ENCODE measurements at regions not wholly inside any gene's neighbourhood (a gene's known extent, or its start where the extent isn't known, plus 50 kb on each side); places are given as distances from the start of the nearest gene placed in this dataset.

- TF ChIP-seq CSRNP3 (CRISPR knock-in tag; IDR thresholded peaks at IDR 0.05) (no peak), ZC3H10 (CRISPR knock-in tag; IDR thresholded peaks at IDR 0.05) (peak; percentile 13; the same call in 1 of the 2 replicates), ARNTL (CRISPR knock-in tag; IDR thresholded peaks at IDR 0.05; ENCODE audit: borderline replicate concordance, low read depth) (no peak), ZNF565 (CRISPR knock-in tag; conservative IDR thresholded peaks at IDR 0.05; ENCODE audit: low read depth) (no peak), CREB5 (CRISPR knock-in tag; IDR thresholded peaks at IDR 0.05; ENCODE audit: low read depth) (peak; percentile 44; the same call in 1 of the 2 replicates)
Measured at GRCh38 chr7:94183289-94183749, 179.2 kb upstream of the BET1 start (continued).

GRCh38 chr7:94183891-94184290 lies 179.7 kb upstream of the BET1 start:
- ATAC-seq = no peak
- TF ChIP-seq ZNF565 (CRISPR knock-in tag; conservative IDR thresholded peaks at IDR 0.05; ENCODE audit: low read depth) (no peak), BACH2 (CRISPR knock-in tag; IDR thresholded peaks at IDR 0.05; ENCODE audit: borderline replicate concordance) (no peak), ZFP3 (CRISPR knock-in tag; IDR thresholded peaks at IDR 0.05) (no peak), ISL1 (CRISPR knock-in tag; IDR thresholded peaks at IDR 0.05) (no peak), PPARA (CRISPR knock-in tag; IDR thresholded peaks at IDR 0.05; ENCODE audit: borderline replicate concordance) (no peak), RARB (CRISPR knock-in tag; IDR thresholded peaks at IDR 0.05) (no peak), ZFP30 (CRISPR knock-in tag; IDR thresholded peaks at IDR 0.05) (no peak), SNAI2 (CRISPR knock-in tag; IDR thresholded peaks at IDR 0.05) (no peak), ZNF70 (CRISPR knock-in tag; IDR thresholded peaks at IDR 0.05) (no peak), POU6F1 (CRISPR knock-in tag; IDR thresholded peaks at IDR 0.05; ENCODE audit: borderline replicate concordance, low read depth) (no peak; the same call in 1 of the 2 replicates), CSRNP3 (CRISPR knock-in tag; IDR thresholded peaks at IDR 0.05) (no peak), PATZ1 (CRISPR knock-in tag; IDR thresholded peaks at IDR 0.05; ENCODE audit: borderline replicate concordance) (no peak), CREB5 (CRISPR knock-in tag; IDR thresholded peaks at IDR 0.05; ENCODE audit: low read depth) (no peak)

GRCh38 chr7:94188350-94188749 lies 184.2 kb upstream of the BET1 start:
- ATAC-seq = no peak
- TF ChIP-seq ZNF8 (CRISPR knock-in tag; IDR thresholded peaks at IDR 0.05) (no peak), BACH2 (CRISPR knock-in tag; IDR thresholded peaks at IDR 0.05; ENCODE audit: borderline replicate concordance) (no peak), PATZ1 (CRISPR knock-in tag; IDR thresholded peaks at IDR 0.05; ENCODE audit: borderline replicate concordance) (no peak), TCF4 (CRISPR knock-in tag; IDR thresholded peaks at IDR 0.05; ENCODE audit: borderline replicate concordance) (no peak), TOX (CRISPR knock-in tag; IDR thresholded peaks at IDR 0.05; ENCODE audit: borderline replicate concordance) (no peak), CREB5 (CRISPR knock-in tag; IDR thresholded peaks at IDR 0.05; ENCODE audit: low read depth) (no peak), ZNF565 (CRISPR knock-in tag; conservative IDR thresholded peaks at IDR 0.05; ENCODE audit: low read depth) (no peak), GLIS3 (CRISPR knock-in tag; IDR thresholded peaks at IDR 0.05) (no peak), ISL1 (CRISPR knock-in tag; IDR thresholded peaks at IDR 0.05) (no peak), TSHZ2 (CRISPR knock-in tag; IDR thresholded peaks at IDR 0.05) (no peak), ZC3H10 (CRISPR knock-in tag; IDR thresholded peaks at IDR 0.05) (no peak), CSDC2 (CRISPR knock-in tag; IDR thresholded peaks at IDR 0.05) (no peak)

Data from SK-N-SH treated with all-trans-retinoic acid at 6 μM for 48 hours (cell line).